Lower lobe of right lung (tissue), 2 donors: ENCODE measurements at regions not wholly inside any gene's neighbourhood (a gene's known extent, or its start where the extent isn't known, plus 50 kb on each side); places are given as distances from the start of the nearest gene placed in this dataset.

Source experiments
- ATAC-seq, 2 donors: fragments of 200-7000 bp; cut with Tn5 transposase; one replicate each; pipeline ENCODE4 v1.9.1; 2020 to 2022; ENCODE audit warnings: mild to moderate bottlenecking in 2 of 2, moderate library complexity in 2 of 2
- DNase-seq: peaks from one replicate; pipeline ENCODE4 v3.0.0-alpha.2; 2020
- H3K27ac ChIP-seq: fragments of 200-600 bp; one replicate; pipeline ENCODE4 v1.8.0; 2022
- H3K27me3 ChIP-seq: fragments of 200-600 bp; one replicate; pipeline ENCODE4 v1.8.0; 2022; ENCODE audit warnings: low read depth
- H3K36me3 ChIP-seq: fragments of 200-600 bp; one replicate; pipeline ENCODE4 v1.8.0; 2022; ENCODE audit warnings: mild to moderate bottlenecking
- H3K4me1 ChIP-seq: fragments of 200-600 bp; one replicate; pipeline ENCODE4 v1.8.0; 2022
- H3K4me3 ChIP-seq: fragments of 200-600 bp; one replicate; pipeline ENCODE4 v1.8.0; 2022; ENCODE audit warnings: mild to moderate bottlenecking
- H3K9me3 ChIP-seq: fragments of 200-600 bp; one replicate; pipeline ENCODE4 v1.8.0; 2022
- intact Hi-C: fragments of 100-400 bp; cut with DNase I; formaldehyde crosslinking; loops from one replicate; pipeline ENCODE4 v1.11.0; 2022
- TF ChIP-seq, protein P1 (sequence below): fragments of 200-600 bp; IDR thresholded peaks from one replicate; pipeline ENCODE4 v1.8.0; 2022; ENCODE audit warnings: antibody characterized with exemption, mild to moderate bottlenecking
- donor health status: DM: no; HTN: yes; CAD: no; lungs with severe emphysema.

DNA sequence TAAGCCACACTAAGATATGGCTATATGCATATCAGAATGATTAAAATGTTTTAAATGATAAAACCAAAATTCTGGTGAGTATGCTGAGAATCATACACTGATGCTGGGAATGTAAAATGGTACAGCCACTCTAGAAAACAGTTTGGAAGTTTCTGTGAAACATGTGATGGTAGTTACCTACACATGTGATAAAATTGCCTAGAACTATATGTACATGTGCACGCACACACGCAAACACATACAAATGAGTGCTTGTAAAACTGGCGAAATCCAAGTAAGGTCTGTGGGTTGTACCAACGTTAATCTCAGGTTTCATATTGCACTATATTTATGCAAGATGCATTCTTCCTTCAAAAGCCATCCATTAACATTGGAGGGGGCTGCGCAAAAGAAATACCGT is 195.0 kb upstream of the RAB6C start:
- no peak overlapping the region for H3K4me3 ChIP-seq
- H3K9me3 ChIP-seq = no peaks in the 10 kb centered on the region
- no peak for ATAC-seq
- H3K4me1 ChIP-seq = no peaks in the 10 kb centered on the region
- no peak for DNase-seq
- TF ChIP-seq, protein P1, sequence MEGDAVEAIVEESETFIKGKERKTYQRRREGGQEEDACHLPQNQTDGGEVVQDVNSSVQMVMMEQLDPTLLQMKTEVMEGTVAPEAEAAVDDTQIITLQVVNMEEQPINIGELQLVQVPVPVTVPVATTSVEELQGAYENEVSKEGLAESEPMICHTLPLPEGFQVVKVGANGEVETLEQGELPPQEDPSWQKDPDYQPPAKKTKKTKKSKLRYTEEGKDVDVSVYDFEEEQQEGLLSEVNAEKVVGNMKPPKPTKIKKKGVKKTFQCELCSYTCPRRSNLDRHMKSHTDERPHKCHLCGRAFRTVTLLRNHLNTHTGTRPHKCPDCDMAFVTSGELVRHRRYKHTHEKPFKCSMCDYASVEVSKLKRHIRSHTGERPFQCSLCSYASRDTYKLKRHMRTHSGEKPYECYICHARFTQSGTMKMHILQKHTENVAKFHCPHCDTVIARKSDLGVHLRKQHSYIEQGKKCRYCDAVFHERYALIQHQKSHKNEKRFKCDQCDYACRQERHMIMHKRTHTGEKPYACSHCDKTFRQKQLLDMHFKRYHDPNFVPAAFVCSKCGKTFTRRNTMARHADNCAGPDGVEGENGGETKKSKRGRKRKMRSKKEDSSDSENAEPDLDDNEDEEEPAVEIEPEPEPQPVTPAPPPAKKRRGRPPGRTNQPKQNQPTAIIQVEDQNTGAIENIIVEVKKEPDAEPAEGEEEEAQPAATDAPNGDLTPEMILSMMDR = no peak
- no peaks in the 10 kb centered on the region for H3K27me3 ChIP-seq
- H3K27ac ChIP-seq = no peak overlapping the region
- H3K36me3 ChIP-seq = no peaks in the 10 kb centered on the region
- intact Hi-C loops = no loop called here

DNA sequence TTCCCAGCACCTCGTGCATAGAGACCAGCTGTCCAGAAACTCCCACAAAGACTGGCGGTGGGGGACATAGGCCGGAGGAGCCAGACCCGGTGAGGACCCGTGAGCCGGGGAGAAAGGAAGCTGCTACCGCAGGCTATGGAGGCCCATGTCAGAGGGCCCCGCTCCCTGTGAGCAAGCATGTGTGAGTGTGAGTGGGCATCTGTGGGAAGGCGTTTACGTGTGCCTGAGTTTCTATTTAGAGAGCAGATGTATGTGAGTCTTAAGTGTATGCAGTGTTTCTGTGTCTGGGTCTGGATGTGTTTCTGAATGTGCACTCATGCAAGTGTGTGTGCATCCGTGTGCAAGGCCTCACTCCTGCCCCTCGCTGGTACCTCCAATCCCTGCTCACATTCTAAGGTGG is 187.8 kb upstream of the RAB6C start:
- no peaks in the 10 kb centered on the region for H3K36me3 ChIP-seq
- intact Hi-C loops = no loop called here
- no peaks in the 10 kb centered on the region for H3K27me3 ChIP-seq
- no peak overlapping the region for H3K4me3 ChIP-seq
- ATAC-seq = no peak
- no peak overlapping the region for H3K27ac ChIP-seq
- H3K9me3 ChIP-seq = no peaks in the 10 kb centered on the region
- TF ChIP-seq, protein P1 = no peak
- no peaks in the 10 kb centered on the region for H3K4me1 ChIP-seq
- DNase-seq = no peak

DNA sequence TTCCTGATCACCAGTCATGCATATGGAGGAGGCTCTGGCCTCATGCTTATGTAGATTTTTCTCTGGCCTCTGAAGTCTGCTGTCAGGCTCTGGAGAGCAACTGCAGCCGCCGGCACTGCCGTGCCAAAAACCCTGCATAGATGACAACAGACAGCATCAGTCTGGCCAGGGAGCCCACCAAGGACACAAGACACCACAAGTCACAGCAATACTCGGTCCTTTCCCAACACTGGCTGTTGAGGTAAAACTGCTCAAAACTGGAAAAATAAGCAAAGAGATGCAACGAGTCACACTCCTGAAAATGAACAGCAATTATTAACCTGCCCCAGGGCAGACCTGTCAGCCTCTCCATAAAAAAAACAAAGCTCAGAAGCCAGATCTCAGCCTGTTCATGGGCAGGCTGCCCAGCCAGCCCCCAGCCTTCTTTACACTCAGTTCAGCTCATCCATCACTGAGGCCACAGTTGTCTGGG is 186.0 kb upstream of the RAB6C start:
- Histone ChIP-seq H3K9me3 (no peaks in the 10 kb centered on the region), H3K4me3 (no peak overlapping the region), H3K27me3 (no peaks in the 10 kb centered on the region), H3K36me3 (no peaks in the 10 kb centered on the region), H3K27ac (no peak overlapping the region), H3K4me1 (no peaks in the 10 kb centered on the region)
- ATAC-seq = no peak
- no peak for DNase-seq
- intact Hi-C loops = no loop called here
- TF ChIP-seq, protein P1 = no peak

DNA sequence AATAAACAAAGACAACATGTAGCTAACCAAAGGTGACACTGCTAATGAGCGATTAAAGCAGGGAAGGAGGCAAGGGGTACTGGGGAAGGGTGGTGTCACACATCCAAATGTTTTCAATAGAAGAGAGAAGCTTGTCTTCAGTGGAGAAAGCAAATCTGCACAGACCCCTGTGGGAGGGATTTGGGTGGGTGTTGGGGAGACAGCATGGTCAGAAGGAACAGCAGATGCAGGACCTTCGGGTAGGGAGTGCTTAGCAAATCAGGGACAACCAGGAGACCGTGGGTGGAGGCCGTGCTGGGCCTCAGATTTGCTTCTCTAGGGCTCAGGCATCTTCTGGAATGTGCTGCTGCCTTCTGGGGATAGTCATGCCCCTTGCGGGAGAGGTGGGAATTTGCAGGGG is 185.3 kb upstream of the RAB6C start:
- ATAC-seq = no peak

DNA sequence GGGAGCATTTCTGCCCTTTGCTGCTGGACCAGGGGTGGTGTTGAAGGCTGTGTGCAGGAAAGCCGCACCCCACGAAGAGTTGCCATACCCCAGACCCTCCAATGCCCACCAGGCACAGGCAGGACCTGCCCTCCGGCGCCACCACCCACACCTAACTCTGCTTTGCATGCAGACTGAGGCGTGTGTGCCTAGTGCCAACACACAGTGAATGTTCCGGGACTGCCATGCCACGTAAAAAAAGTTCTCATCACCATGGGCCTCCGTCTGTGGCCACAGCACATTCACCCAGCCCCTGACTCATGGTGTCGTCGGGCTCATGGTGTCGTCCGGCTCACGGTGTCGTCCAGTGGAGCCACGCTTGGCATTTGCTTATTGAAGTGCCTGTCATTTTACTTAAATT is 184.9 kb upstream of the RAB6C start:
- Histone ChIP-seq H3K27me3 (no peaks in the 10 kb centered on the region), H3K4me3 (no peak overlapping the region), H3K4me1 (no peaks in the 10 kb centered on the region), H3K9me3 (no peaks in the 10 kb centered on the region), H3K27ac (no peak overlapping the region), H3K36me3 (no peaks in the 10 kb centered on the region)
- ATAC-seq (no peak), DNase-seq (no peak)
- TF ChIP-seq, protein P1 = no peak
- intact Hi-C loops = no loop called here

More for the DNA sequence above, 185.3 kb upstream of the RAB6C start:
- Histone ChIP-seq H3K4me3 (no peak overlapping the region), H3K36me3 (no peaks in the 10 kb centered on the region), H3K27me3 (no peaks in the 10 kb centered on the region), H3K9me3 (no peaks in the 10 kb centered on the region), H3K4me1 (no peaks in the 10 kb centered on the region), H3K27ac (no peak overlapping the region)
- intact Hi-C loops = no loop called here
- TF ChIP-seq, protein P1 = no peak
- DNase-seq = no peak

DNA sequence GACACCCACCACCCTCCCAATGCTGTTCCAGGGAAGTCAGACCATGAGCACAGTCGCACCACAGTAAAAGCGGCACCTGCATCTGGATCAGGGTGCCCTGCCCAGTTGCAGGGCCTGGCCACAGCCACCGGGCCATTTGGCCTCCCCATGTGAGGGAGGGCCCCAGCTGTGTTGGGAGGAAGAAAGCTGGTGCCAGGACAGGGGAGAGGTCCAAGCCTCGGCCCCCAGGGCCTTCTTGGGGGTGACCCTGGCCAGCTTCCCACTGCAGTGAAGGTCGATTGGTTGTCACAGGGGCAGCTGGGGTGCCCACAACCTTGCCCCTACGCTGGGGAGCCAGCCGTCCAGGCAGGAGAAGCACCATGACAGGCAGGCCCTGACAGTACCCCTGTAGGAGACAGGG is 183.2 kb upstream of the RAB6C start:
- intact Hi-C loops = no loop called here
- no peak for ATAC-seq
- TF ChIP-seq, protein P1 = no peak

More for the DNA sequence above, 183.2 kb upstream of the RAB6C start:
- no peak for DNase-seq
- Histone ChIP-seq H3K4me1 (no peaks in the 10 kb centered on the region), H3K9me3 (no peaks in the 10 kb centered on the region), H3K27me3 (no peaks in the 10 kb centered on the region), H3K27ac (no peak overlapping the region), H3K4me3 (no peak overlapping the region), H3K36me3 (no peaks in the 10 kb centered on the region)
